Endothelial cell of umbilical vein (primary cell): ENCODE measurements at regions not wholly inside any gene's neighbourhood (a gene's known extent, or its start where the extent isn't known, plus 50 kb on each side); places are given as distances from the start of the nearest gene placed in this dataset.
"Not testable (repeated sequence)": the region's sequence is repeated elsewhere in the genome, so short reads cannot be mapped to it uniquely, and the experiment has no call there.

Experiments
- BruUV-seq: library from RNA; stranded (reverse); fragments of 400-500 nt; replicated peaks from 2 replicates; lab custom pipeline; 2021; lab: Mats Ljungman, UMichigan
- CTCF ChIA-PET: fragments of 300-600, 350-600 bp; sonication (Branson Sonifier 250); formaldehyde crosslinking; loops from one replicate; lab custom pipeline; 2021; ENCODE audit warnings: antibody characterized with exemption, inconsistent platforms; lab: Charles Lee
- POLR2A ChIA-PET: fragments of 300-600, 350-600 bp; sonication (Branson Sonifier 250); formaldehyde crosslinking; loops from one replicate; lab custom pipeline; 2021; ENCODE audit warnings: antibody characterized with exemption, inconsistent platforms; lab: Charles Lee
- DNase-seq: peaks from one replicate; pipeline ENCODE4 v3.0.0-alpha.2; 2011; ENCODE audit warnings: low read depth, low spot score
- FAIRE-seq: peaks from 2 replicates; lab custom pipeline; 2011; peaks lifted over from hg19 to GRCh38; lab: Jason Lieb, UNC
- H2AFZ ChIP-seq: 2 replicates; pipeline ENCODE4 v1.6.0; 2012; ENCODE audit warnings: low read depth, low read length, control low read depth, inconsistent platforms
- H3K27ac ChIP-seq: 2 replicates; pipeline ENCODE4 v1.5.1; 2011; ENCODE audit warnings: low read depth, mild to moderate bottlenecking, control low read depth, low read length, moderate library complexity; ENCODE audit not compliant: insufficient read depth
- H3K27me3 ChIP-seq, 2 experiments: 2 replicates each; pipeline versions ENCODE4 v1.6.0 to v1.6.1; 2011; ENCODE audit warnings: low read length in 2 of 2, mixed read lengths in 1 of 2; ENCODE audit not compliant: control insufficient read depth in 2 of 2, insufficient read depth in 2 of 2
- H3K36me3 ChIP-seq, 2 experiments: 2 replicates in 1 of 2; 3 replicates in 1 of 2; pipeline ENCODE4 v1.5.1; 2011; ENCODE audit warnings: low read length in 2 of 2, mild to moderate bottlenecking in 1 of 2, moderate library complexity in 1 of 2; ENCODE audit not compliant: control insufficient read depth in 2 of 2, insufficient read depth in 2 of 2; ENCODE audit errors: extremely low read depth in 1 of 2
- H3K4me1 ChIP-seq: 3 replicates; pipeline ENCODE4 v1.5.1; 2011; ENCODE audit warnings: mild to moderate bottlenecking, low read length; ENCODE audit not compliant: control insufficient read depth, insufficient read depth; ENCODE audit errors: extremely low read depth
- H3K4me2 ChIP-seq: 2 replicates; pipeline ENCODE4 v1.6.1; 2011; ENCODE audit warnings: low read length, control low read depth, mixed read lengths; ENCODE audit not compliant: insufficient read depth
- H3K4me3 ChIP-seq, 3 experiments: fragments of 200-600 bp in 1 of 3; sonication (generic), shearing (Covaris generic) in 1 of 3; replicated peaks in 1 of 3; 2 replicates each; pipeline ENCODE4 v1.5.1; 2011 to 2016; ENCODE audit warnings: control low read depth in 3 of 3, low read length in 3 of 3, mild to moderate bottlenecking in 2 of 3, inconsistent platforms in 1 of 3, low read depth in 1 of 3, moderate library complexity in 1 of 3; ENCODE audit not compliant: insufficient read depth in 1 of 3
- H3K79me2 ChIP-seq: 2 replicates; pipeline ENCODE4 v1.6.0; 2012; ENCODE audit warnings: low read length, inconsistent platforms; ENCODE audit not compliant: control insufficient read depth, insufficient read depth
- H3K9ac ChIP-seq: replicated peaks from 2 replicates; pipeline ENCODE3; 2011; ENCODE audit warnings: low read length, control low read depth; ENCODE audit not compliant: insufficient read depth; ENCODE audit errors: extremely low read depth
- H3K9me1 ChIP-seq: replicated peaks from 3 replicates; pipeline ENCODE4 v1.6.0; 2011; ENCODE audit warnings: mild to moderate bottlenecking, low read length; ENCODE audit not compliant: control insufficient read depth, insufficient read depth; ENCODE audit errors: extremely low read depth
- H3K9me3 ChIP-seq: replicated peaks from 2 replicates; pipeline ENCODE4 v1.5.1; 2012; ENCODE audit warnings: low read length, inconsistent platforms; ENCODE audit not compliant: control insufficient read depth, insufficient read depth
- H4K20me1 ChIP-seq: replicated peaks from 2 replicates; pipeline ENCODE3; 2011; ENCODE audit warnings: mild to moderate bottlenecking, low read length; ENCODE audit not compliant: control insufficient read depth, insufficient read depth; ENCODE audit errors: extremely low read depth
- CTCF ChIP-seq, 2 donors: IDR thresholded peaks; 1 replicate in 1 of 2; 2 replicates in 1 of 2; pipeline ENCODE4 v1.5.1; 2011; ENCODE audit warnings: low read length in 2 of 2, mild to moderate bottlenecking in 2 of 2, moderate library complexity in 2 of 2, control low read depth in 1 of 2, inconsistent platforms in 1 of 2, low read depth in 1 of 2; ENCODE audit not compliant: insufficient read depth in 1 of 2; ENCODE audit errors: extremely low read depth in 1 of 2
- EZH2 ChIP-seq: IDR thresholded peaks from 2 replicates; pipeline ENCODE4 v1.6.1; 2012; ENCODE audit warnings: borderline replicate concordance, low read depth, mild to moderate bottlenecking, moderate library complexity, low read length, inconsistent platforms; ENCODE audit not compliant: severe bottlenecking
- FOS ChIP-seq: IDR thresholded peaks from 2 replicates; pipeline ENCODE4 v1.6.1; 2011; ENCODE audit warnings: mild to moderate bottlenecking, low read length, moderate library complexity, borderline replicate concordance; ENCODE audit not compliant: insufficient read depth
- GATA2 ChIP-seq: IDR thresholded peaks from 2 replicates; pipeline ENCODE4 v1.7.0; 2011; ENCODE audit warnings: low read depth, mild to moderate bottlenecking, moderate library complexity, mixed read lengths, low read length; ENCODE audit not compliant: insufficient read length, insufficient read depth
- JUN ChIP-seq: IDR thresholded peaks from 2 replicates; pipeline ENCODE4 v1.6.1; 2011; ENCODE audit warnings: borderline replicate concordance, low read depth; ENCODE audit not compliant: insufficient read length, insufficient read depth
- MAX ChIP-seq: IDR thresholded peaks from 2 replicates; pipeline ENCODE4 v1.6.1; 2011; ENCODE audit not compliant: insufficient read depth, insufficient read length
- MYC ChIP-seq: IDR thresholded peaks from one replicate; pipeline ENCODE4 v1.6.1; 2011; ENCODE audit warnings: mild to moderate bottlenecking, low read depth, low read length
- POLR2A ChIP-seq: IDR thresholded peaks from 2 replicates; pipeline ENCODE4 v1.6.1; 2012; ENCODE audit warnings: low read depth, mild to moderate bottlenecking, control low read depth, low read length
- POLR2AphosphoS5 ChIP-seq: IDR thresholded peaks from 2 replicates; pipeline ENCODE4 v1.6.1; 2012; ENCODE audit warnings: low read depth, mild to moderate bottlenecking, control low read depth, low read length, moderate library complexity; ENCODE audit not compliant: insufficient read depth
- dilution Hi-C: fragments of 300-500 bp; cut with MboI; formaldehyde crosslinking; loops from one replicate; pipeline ENCODE4 v1.15.0; 2019; ENCODE audit warnings: low sequenced_read_pairs; ENCODE audit not compliant: extremely low pct_ligation_motif_present
- intact Hi-C: fragments of 100-400 bp; cut with micrococcal nuclease; formaldehyde crosslinking; loops from one replicate; pipeline ENCODE4 v1.10.0; 2022

GRCh38 chr5:87722286-87722685 lies 309.6 kb upstream of the CCNH start:
- Histone ChIP-seq H3K27me3 (no peaks in the 10 kb centered on the region), H2AFZ (no peak overlapping the region), H3K9me1 (no peaks in the 10 kb centered on the region), H3K9me3 (peaks cover 2% of the 10 kb centered on the region), H4K20me1 (no peaks in the 10 kb centered on the region), H3K4me1 (no peaks in the 10 kb centered on the region), H3K4me3 (no peak overlapping the region), H3K79me2 (no peaks in the 10 kb centered on the region), H3K9ac (no peak overlapping the region), H3K27ac (no peak overlapping the region), H3K4me2 (no peak overlapping the region), H3K36me3 (no peaks in the 10 kb centered on the region)
- TF ChIP-seq MYC (no peak), GATA2 (no peak), JUN (no peak), POLR2A (no peak), CTCF (IDR thresholded peaks at IDR 0.05; ENCODE audit: extremely low read depth in 1 of 2, insufficient read depth in 1 of 2, low read depth in 1 of 2, low read length in 2 of 2) (no peak), EZH2 (no peak), POLR2AphosphoS5 (no peak), MAX (no peak), FOS (no peak)
- DNase-seq (no peak), FAIRE-seq (no peak)
- ChIA-PET CTCF (no interaction called here), POLR2A (no interaction called here)
- intact Hi-C loops, result no loop called here
- dilution Hi-C loops, result no loop called here
- BruUV-seq, result no TSS peak

- POLR2A ChIA-PET, H3K4me2 ChIP-seq, H3K9me1 ChIP-seq, H3K79me2 ChIP-seq, H3K9ac ChIP-seq, H3K27me3 ChIP-seq, DNase-seq, CTCF ChIA-PET, H3K4me3 ChIP-seq, H3K36me3 ChIP-seq, H3K9me3 ChIP-seq, H4K20me1 ChIP-seq, H2AFZ ChIP-seq, dilution Hi-C loops, BruUV-seq, FAIRE-seq, H3K27ac ChIP-seq, intact Hi-C loops, H3K4me1 ChIP-seq: not testable (repeated sequence)
Observed at GRCh38 chr5:87718224-87718925, 305.6 kb upstream of the CCNH start.
